ENCODE measurements at regions not wholly inside any gene's neighbourhood (a gene's known extent, or its start where the extent isn't known, plus 50 kb on each side); places are given as distances from the start of the nearest gene placed in this dataset.
"Not testable (repeated sequence)": the region's sequence is repeated elsewhere in the genome, so short reads cannot be mapped to it uniquely, and the experiment has no call there.

GRCh38 chr6:150689900-150690590 is 90.4 kb downstream of the PLEKHG1 start:
- WGBS, result 94% methylated on average over 5 of the region's 5 CpGs
- Histone ChIP-seq H3K27ac (ENCODE audit: low read depth in 1 of 2, low read length in 1 of 2) (no peak overlapping the region), H3K36me3 (ENCODE audit: control insufficient read depth in 2 of 2, insufficient read depth in 2 of 2, low read length in 1 of 2) (peaks cover 8 to 15% of the 10 kb centered on the region in 2 donors), H3K27me3 (ENCODE audit: control insufficient read depth in 2 of 2, insufficient read depth in 1 of 2, low read length in 1 of 2) (no peaks in the 10 kb centered on the region), H3K9me3 (ENCODE audit: control insufficient read depth in 2 of 2, insufficient read depth in 1 of 2, low read length in 1 of 2) (peaks cover 0 to 3% of the 10 kb centered on the region in 2 donors), H3K4me3 (ENCODE audit: low read length in 2 of 2) (no peak overlapping the region), H3K4me1 (ENCODE audit: control insufficient read depth in 2 of 2, insufficient read depth in 2 of 2, low read length in 2 of 2) (peaks cover 2 to 9% of the 10 kb centered on the region in 2 donors)
- no peak for DNase-seq (ENCODE audit: low read depth in 6 of 9, low spot score in 9 of 9)

DNA sequence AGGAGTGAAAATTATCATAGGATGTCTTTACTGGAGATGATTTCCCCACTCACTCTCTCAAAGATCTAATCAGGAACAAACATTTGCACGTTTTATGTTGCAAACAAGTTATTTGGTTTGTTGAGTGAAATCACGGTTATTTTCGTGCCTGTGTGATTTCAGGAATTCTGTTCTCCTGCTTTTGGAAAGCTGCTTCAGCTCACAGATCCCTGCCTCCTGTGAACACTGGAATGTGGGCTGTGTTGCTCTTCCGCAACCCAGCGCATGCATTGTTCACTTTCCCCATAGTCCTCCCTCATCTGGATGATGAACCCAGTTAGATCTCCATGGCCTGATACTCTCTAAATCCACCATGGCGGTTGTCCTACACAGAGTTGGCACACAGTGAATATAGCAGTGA is 91.0 kb downstream of the PLEKHG1 start:
- 97% methylated on average over 6 of the region's 6 CpGs for WGBS
- no peaks in the 10 kb centered on the region for H3K27me3 ChIP-seq (ENCODE audit: control insufficient read depth in 2 of 2, insufficient read depth in 1 of 2, low read length in 1 of 2)
- H3K4me1 ChIP-seq (ENCODE audit: control insufficient read depth in 2 of 2, insufficient read depth in 2 of 2, low read length in 2 of 2), result peaks cover 0 to 6% of the 10 kb centered on the region in 2 donors
- H3K4me3 ChIP-seq (ENCODE audit: low read length in 2 of 2), result no peak overlapping the region
- peaks cover 7 to 15% of the 10 kb centered on the region in 2 donors for H3K36me3 ChIP-seq (ENCODE audit: control insufficient read depth in 2 of 2, insufficient read depth in 2 of 2, low read length in 1 of 2)
- H3K9me3 ChIP-seq (ENCODE audit: control insufficient read depth in 2 of 2, insufficient read depth in 1 of 2, low read length in 1 of 2), result no peaks in the 10 kb centered on the region
- no peak for DNase-seq (ENCODE audit: low read depth in 6 of 9, low spot score in 9 of 9)
- no peak overlapping the region for H3K27ac ChIP-seq (ENCODE audit: low read depth in 1 of 2, low read length in 1 of 2)

- no peaks in the 10 kb centered on the region for H3K27me3 ChIP-seq (ENCODE audit: control insufficient read depth in 2 of 2, insufficient read depth in 1 of 2, low read length in 1 of 2)
- no peak overlapping the region for H3K27ac ChIP-seq (ENCODE audit: low read depth in 1 of 2, low read length in 1 of 2)
- DNase-seq (ENCODE audit: low read depth in 6 of 9, low spot score in 9 of 9), result no peak
- H3K9me3 ChIP-seq (ENCODE audit: control insufficient read depth in 2 of 2, insufficient read depth in 1 of 2, low read length in 1 of 2), result no peaks in the 10 kb centered on the region
- WGBS, result 49% methylated on average over 2 of the region's 2 CpGs
- H3K4me1 ChIP-seq (ENCODE audit: control insufficient read depth in 2 of 2, insufficient read depth in 2 of 2, low read length in 2 of 2), result peaks cover 0 to 4% of the 10 kb centered on the region in 2 donors
- no peak overlapping the region for H3K4me3 ChIP-seq (ENCODE audit: low read length in 2 of 2)
- H3K36me3 ChIP-seq (ENCODE audit: control insufficient read depth in 2 of 2, insufficient read depth in 2 of 2, low read length in 1 of 2), result peaks cover 11 to 12% of the 10 kb centered on the region in 2 donors
Measured at GRCh38 chr6:150691463-150691862, 91.8 kb downstream of the PLEKHG1 start.

DNA sequence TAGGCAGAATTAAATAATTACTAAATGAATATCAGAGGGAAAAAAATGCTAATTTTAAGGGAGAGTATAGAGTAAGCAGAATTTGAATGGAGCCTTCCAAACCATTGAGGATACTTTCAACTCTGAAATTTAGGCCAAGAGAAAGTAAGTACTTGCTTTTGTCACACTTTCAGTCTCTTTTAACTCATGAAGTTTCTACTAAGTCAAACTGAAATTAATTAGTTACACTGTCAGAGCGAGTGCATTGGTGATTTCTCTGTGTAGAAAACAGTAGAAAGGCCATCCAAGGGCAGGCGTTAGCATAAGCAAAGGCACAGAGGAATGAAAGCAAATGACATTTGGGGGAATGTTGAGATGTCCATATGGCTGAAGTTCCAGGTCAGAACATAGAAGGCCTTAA is 92.9 kb downstream of the PLEKHG1 start:
- no peak overlapping the region for H3K4me3 ChIP-seq (ENCODE audit: low read length in 2 of 2)
- H3K27ac ChIP-seq (ENCODE audit: low read depth in 1 of 2, low read length in 1 of 2), result no peak overlapping the region
- H3K36me3 ChIP-seq (ENCODE audit: control insufficient read depth in 2 of 2, insufficient read depth in 2 of 2, low read length in 1 of 2), result peaks cover 9% of the 10 kb centered on the region in 2 donors
- WGBS, result 98% methylated on average over 2 of the region's 2 CpGs
- H3K9me3 ChIP-seq (ENCODE audit: control insufficient read depth in 2 of 2, insufficient read depth in 1 of 2, low read length in 1 of 2), result no peaks in the 10 kb centered on the region
- no peak for DNase-seq (ENCODE audit: low read depth in 6 of 9, low spot score in 9 of 9)
- H3K4me1 ChIP-seq (ENCODE audit: control insufficient read depth in 2 of 2, insufficient read depth in 2 of 2, low read length in 2 of 2), result peaks cover 0 to 2% of the 10 kb centered on the region in 2 donors
- no peaks in the 10 kb centered on the region for H3K27me3 ChIP-seq (ENCODE audit: control insufficient read depth in 2 of 2, insufficient read depth in 1 of 2, low read length in 1 of 2)

DNA sequence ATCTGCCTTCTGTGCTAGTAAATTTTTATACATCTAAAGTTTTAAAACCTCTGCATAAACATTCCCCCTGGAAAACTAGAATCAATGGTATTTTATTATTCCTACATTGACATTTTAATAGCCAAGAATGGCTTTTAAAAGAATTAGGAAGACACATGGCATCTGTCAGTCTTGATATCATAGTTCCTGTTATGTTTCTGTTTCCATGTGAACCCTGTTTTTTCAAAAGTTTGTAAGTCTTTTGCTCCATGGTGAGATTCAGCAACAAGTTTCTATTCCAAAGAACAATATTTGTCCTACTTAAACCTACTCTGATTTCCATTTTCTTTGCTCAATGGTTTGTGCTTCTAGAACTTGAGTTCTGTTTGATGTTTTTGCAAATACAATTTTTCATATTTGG is 95.2 kb downstream of the PLEKHG1 start:
- no peak for DNase-seq (ENCODE audit: low read depth in 6 of 9, low spot score in 9 of 9)
- peaks cover 0 to 2% of the 10 kb centered on the region in 2 donors for H3K4me1 ChIP-seq (ENCODE audit: control insufficient read depth in 2 of 2, insufficient read depth in 2 of 2, low read length in 2 of 2)
- no peak overlapping the region for H3K4me3 ChIP-seq (ENCODE audit: low read length in 2 of 2)
- peaks cover 9% of the 10 kb centered on the region in 2 donors for H3K36me3 ChIP-seq (ENCODE audit: control insufficient read depth in 2 of 2, insufficient read depth in 2 of 2, low read length in 1 of 2)
- no peaks in the 10 kb centered on the region for H3K27me3 ChIP-seq (ENCODE audit: control insufficient read depth in 2 of 2, insufficient read depth in 1 of 2, low read length in 1 of 2)
- H3K9me3 ChIP-seq (ENCODE audit: control insufficient read depth in 2 of 2, insufficient read depth in 1 of 2, low read length in 1 of 2), result no peaks in the 10 kb centered on the region
- no peak overlapping the region for H3K27ac ChIP-seq (ENCODE audit: low read depth in 1 of 2, low read length in 1 of 2)

DNA sequence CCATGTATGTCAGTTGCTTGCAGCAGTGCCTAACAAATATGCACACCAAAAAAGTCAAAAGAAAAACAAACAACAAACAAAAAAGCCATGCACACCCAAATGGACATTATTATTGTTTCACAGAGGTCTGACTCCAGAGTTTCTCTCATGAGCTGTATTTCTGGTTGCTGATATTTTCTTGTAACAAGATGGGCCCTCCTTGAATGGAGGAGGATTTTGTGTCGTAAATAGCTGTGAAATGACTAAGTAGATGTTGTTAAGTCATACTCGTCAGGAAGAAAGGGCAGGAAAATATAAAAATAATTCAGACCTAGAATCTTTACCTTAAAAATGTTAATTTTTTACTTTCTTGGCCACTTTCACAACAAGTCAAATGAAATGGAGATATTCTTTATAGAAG is 96.0 kb downstream of the PLEKHG1 start:
- Histone ChIP-seq H3K27ac (ENCODE audit: low read depth in 1 of 2, low read length in 1 of 2) (no peak overlapping the region), H3K4me3 (ENCODE audit: low read length in 2 of 2) (no peak overlapping the region), H3K36me3 (ENCODE audit: control insufficient read depth in 2 of 2, insufficient read depth in 2 of 2, low read length in 1 of 2) (peaks cover 7 to 9% of the 10 kb centered on the region in 2 donors), H3K27me3 (ENCODE audit: control insufficient read depth in 2 of 2, insufficient read depth in 1 of 2, low read length in 1 of 2) (no peaks in the 10 kb centered on the region), H3K9me3 (ENCODE audit: control insufficient read depth in 2 of 2, insufficient read depth in 1 of 2, low read length in 1 of 2) (no peaks in the 10 kb centered on the region), H3K4me1 (ENCODE audit: control insufficient read depth in 2 of 2, insufficient read depth in 2 of 2, low read length in 2 of 2) (peaks cover 0 to 2% of the 10 kb centered on the region in 2 donors)
- 98% methylated on average over 2 of the region's 2 CpGs for WGBS
- no peak for DNase-seq (ENCODE audit: low read depth in 6 of 9, low spot score in 9 of 9)

DNA sequence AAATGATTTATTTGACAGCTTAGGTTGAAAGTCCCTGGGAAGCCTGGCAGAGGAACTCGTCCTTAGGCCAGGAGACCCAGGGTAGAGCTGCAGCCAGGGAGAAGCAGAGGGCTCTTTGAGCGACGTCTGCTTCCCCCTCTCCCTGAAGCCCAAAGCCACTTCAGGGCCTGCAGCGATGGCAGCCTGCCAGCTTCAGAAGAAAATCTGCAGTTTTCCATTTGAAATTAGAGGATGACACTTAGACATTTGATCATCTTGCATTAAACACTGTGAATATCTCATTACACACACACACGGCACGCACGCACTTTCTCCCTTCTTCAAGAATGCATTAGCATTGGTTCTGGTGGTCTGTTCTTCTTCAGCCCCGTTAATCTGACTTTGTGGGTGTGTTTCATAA is 96.5 kb downstream of the PLEKHG1 start:
- Histone ChIP-seq H3K27me3 (ENCODE audit: control insufficient read depth in 2 of 2, insufficient read depth in 1 of 2, low read length in 1 of 2) (no peaks in the 10 kb centered on the region), H3K36me3 (ENCODE audit: control insufficient read depth in 2 of 2, insufficient read depth in 2 of 2, low read length in 1 of 2) (peaks cover 5 to 9% of the 10 kb centered on the region in 2 donors), H3K9me3 (ENCODE audit: control insufficient read depth in 2 of 2, insufficient read depth in 1 of 2, low read length in 1 of 2) (no peaks in the 10 kb centered on the region), H3K4me3 (ENCODE audit: low read length in 2 of 2) (no peak overlapping the region), H3K4me1 (ENCODE audit: control insufficient read depth in 2 of 2, insufficient read depth in 2 of 2, low read length in 2 of 2) (peaks cover 0 to 2% of the 10 kb centered on the region in 2 donors), H3K27ac (ENCODE audit: low read depth in 1 of 2, low read length in 1 of 2) (no peak overlapping the region)
- no peak for DNase-seq (ENCODE audit: low read depth in 6 of 9, low spot score in 9 of 9)
- 91% methylated on average over 8 of the region's 8 CpGs for WGBS

GRCh38 chr6:150696918-150697317 is 97.2 kb downstream of the PLEKHG1 start:
- 95% methylated on average over 3 of the region's 3 CpGs for WGBS
- DNase-seq (ENCODE audit: low read depth in 6 of 9, low spot score in 9 of 9); H3K4me1 ChIP-seq (ENCODE audit: control insufficient read depth in 2 of 2, insufficient read depth in 2 of 2, low read length in 2 of 2); H3K27ac ChIP-seq (ENCODE audit: low read depth in 1 of 2, low read length in 1 of 2); H3K27me3 ChIP-seq (ENCODE audit: control insufficient read depth in 2 of 2, insufficient read depth in 1 of 2, low read length in 1 of 2); H3K4me3 ChIP-seq (ENCODE audit: low read length in 2 of 2); H3K9me3 ChIP-seq (ENCODE audit: control insufficient read depth in 2 of 2, insufficient read depth in 1 of 2, low read length in 1 of 2); H3K36me3 ChIP-seq (ENCODE audit: control insufficient read depth in 2 of 2, insufficient read depth in 2 of 2, low read length in 1 of 2): not testable (repeated sequence)

DNA sequence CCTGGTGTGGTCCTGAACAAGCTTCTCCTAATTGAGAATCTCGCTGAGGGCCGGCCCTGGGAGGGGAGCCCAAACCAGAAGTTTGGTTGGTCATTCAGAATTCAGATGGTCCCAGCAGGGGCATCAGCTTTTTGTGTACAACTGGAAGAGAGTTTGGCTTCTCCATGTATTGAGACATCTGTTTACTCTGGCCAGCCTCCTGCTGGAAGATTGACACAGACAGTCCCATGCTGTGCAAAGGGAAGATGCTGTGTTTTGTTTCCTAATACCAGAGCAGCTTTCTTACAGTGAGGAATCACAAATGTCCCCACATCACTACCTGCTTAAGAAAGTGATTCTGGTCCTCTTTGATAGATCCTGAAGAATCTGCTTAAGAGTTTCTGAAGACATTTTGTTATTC is 97.8 kb downstream of the PLEKHG1 start:
- Histone ChIP-seq H3K4me3 (ENCODE audit: low read length in 2 of 2) (no peak overlapping the region), H3K27me3 (ENCODE audit: control insufficient read depth in 2 of 2, insufficient read depth in 1 of 2, low read length in 1 of 2) (no peaks in the 10 kb centered on the region), H3K27ac (ENCODE audit: low read depth in 1 of 2, low read length in 1 of 2) (no peak overlapping the region), H3K36me3 (ENCODE audit: control insufficient read depth in 2 of 2, insufficient read depth in 2 of 2, low read length in 1 of 2) (peaks cover 5 to 9% of the 10 kb centered on the region in 2 donors), H3K4me1 (ENCODE audit: control insufficient read depth in 2 of 2, insufficient read depth in 2 of 2, low read length in 2 of 2) (peaks cover 0 to 2% of the 10 kb centered on the region in 2 donors), H3K9me3 (ENCODE audit: control insufficient read depth in 2 of 2, insufficient read depth in 1 of 2, low read length in 1 of 2) (no peaks in the 10 kb centered on the region)
- WGBS, result 99% methylated on average over 2 of the region's 2 CpGs
- DNase-seq (ENCODE audit: low read depth in 6 of 9, low spot score in 9 of 9), result no peak

Data from thymus (tissue), 11 donors.